HepG2 (cell line): ENCODE measurements at regions not wholly inside any gene's neighbourhood (a gene's known extent, or its start where the extent isn't known, plus 50 kb on each side); places are given as distances from the start of the nearest gene placed in this dataset.

Experiments
- ATAC-seq: fragments of 200-7000 bp; cut with Tn5 transposase; 3 replicates; pipeline ENCODE4 v1.9.1; 2020; ENCODE audit warnings: mild to moderate bottlenecking, moderate library complexity
- BruUV-seq: library from RNA; stranded (reverse); fragments of 400-500 nt; replicated peaks from 2 replicates; lab custom pipeline; 2021; lab: Mats Ljungman, UMichigan
- CTCF ChIA-PET: fragments of 300-600 bp; formaldehyde crosslinking; extraction: SDS; loops from one replicate; lab custom pipeline; 2021; ENCODE audit warnings: low total read pairs, inconsistent platforms, low intra/inter-chr PET ratio; lab: Yijun Ruan, JAX
- POLR2A ChIA-PET: fragments of 350-600 bp; sonication (Branson Sonifier 250); formaldehyde crosslinking; loops from one replicate; lab custom pipeline; 2020; ENCODE audit warnings: antibody characterized with exemption, inconsistent platforms; lab: Yijun Ruan, JAX
- DNase-seq: peaks from one replicate; pipeline ENCODE4 v3.0.0-alpha.2; 2015; ENCODE audit warnings: low spot score
- FAIRE-seq: peaks from 3 replicates; lab custom pipeline; 2011; peaks lifted over from hg19 to GRCh38; lab: Jason Lieb, UNC
- H2AFZ ChIP-seq: one replicate; pipeline ENCODE4 v1.6.1; 2011; ENCODE audit warnings: low read length, inconsistent platforms
- H3K27ac ChIP-seq: fragments of 300-600 bp; 3 replicates; pipeline ENCODE4 v1.8.0; 2011; ENCODE audit warnings: mixed run types, mild to moderate bottlenecking, mixed read lengths, low read length, inconsistent platforms; ENCODE audit not compliant: insufficient read depth; ENCODE audit errors: extremely low read length
- H3K27me3 ChIP-seq, 2 experiments: fragments of 200-600 bp in 1 of 2; 2 replicates in 1 of 2; 3 replicates in 1 of 2; pipeline versions ENCODE4 v1.6.0 to v1.8.0; 2011; ENCODE audit warnings: low read length in 2 of 2, mild to moderate bottlenecking in 2 of 2, moderate library complexity in 2 of 2, inconsistent platforms in 1 of 2; ENCODE audit not compliant: insufficient read depth in 2 of 2, control insufficient read depth in 1 of 2
- H3K36me3 ChIP-seq, 2 experiments: fragments of 200-600 bp in 1 of 2; replicated peaks in 1 of 2; 2 replicates in 1 of 2; 3 replicates in 1 of 2; pipeline versions ENCODE4 v1.5.1 to v1.8.0; 2011; ENCODE audit warnings: low read length in 2 of 2, inconsistent platforms in 1 of 2; ENCODE audit not compliant: insufficient read depth in 2 of 2, control insufficient read depth in 1 of 2
- H3K4me1 ChIP-seq: 2 replicates; pipeline ENCODE4 v1.5.1; 2012; ENCODE audit warnings: low read length, inconsistent platforms; ENCODE audit not compliant: insufficient read depth
- H3K4me2 ChIP-seq: 2 replicates; pipeline ENCODE4 v1.6.0; 2011; ENCODE audit warnings: low read depth, low read length, inconsistent platforms
- H3K4me3 ChIP-seq, 3 experiments: fragments of 200-600 bp in 1 of 3; sonication (generic), shearing (Covaris generic) in 1 of 3; replicated peaks in 1 of 3; 2 replicates each; pipeline ENCODE4 v1.5.1; 2011 to 2016; ENCODE audit warnings: low read length in 3 of 3, inconsistent platforms in 2 of 3, low read depth in 2 of 3, mild to moderate bottlenecking in 2 of 3, control low read depth in 1 of 3, mixed read lengths in 1 of 3; ENCODE audit not compliant: insufficient read depth in 1 of 3
- H3K79me2 ChIP-seq: one replicate; pipeline ENCODE4 v1.6.1; 2011; ENCODE audit warnings: low read length, inconsistent platforms; ENCODE audit not compliant: insufficient read depth
- H3K9ac ChIP-seq: 2 replicates; pipeline ENCODE4 v1.6.0; 2011; ENCODE audit warnings: mild to moderate bottlenecking, low read depth, low read length, inconsistent platforms; ENCODE audit not compliant: insufficient read depth
- H3K9me3 ChIP-seq: 2 replicates; pipeline ENCODE4 v1.5.1; 2012; ENCODE audit warnings: mild to moderate bottlenecking, low read length
- H4K20me1 ChIP-seq: 2 replicates; pipeline ENCODE4 v1.6.0; 2011; ENCODE audit warnings: inconsistent platforms, mild to moderate bottlenecking, low read length, moderate library complexity; ENCODE audit not compliant: insufficient read depth
- ATRX ChIP-seq: sonication (generic); formaldehyde crosslinking; IDR thresholded peaks from 2 replicates; pipeline ENCODE4 v1.4.0; 2020; ENCODE audit warnings: missing genetic modification reagents, borderline replicate concordance
- KLF13 ChIP-seq: sonication (generic); formaldehyde crosslinking; IDR thresholded peaks from 2 replicates; pipeline ENCODE4 v1.4.0; 2020; ENCODE audit warnings: mild to moderate bottlenecking, missing genetic modification reagents
- KMT2A ChIP-seq: sonication (generic); formaldehyde crosslinking; IDR thresholded peaks from 2 replicates; pipeline ENCODE4 v1.4.0; 2020; ENCODE audit warnings: missing genetic modification reagents
- MBNL3 ChIP-seq: fragments of 250-450 bp; sonication (Bioruptor Pico); conservative IDR thresholded peaks from 2 replicates; pipeline ENCODE4 v1.8.0; 2022; ENCODE audit warnings: mild to moderate bottlenecking, inconsistent platforms
- PAWR ChIP-seq: sonication (generic); formaldehyde crosslinking; IDR thresholded peaks from 2 replicates; pipeline ENCODE4 v1.4.0; 2020; ENCODE audit warnings: missing genetic modification reagents, mild to moderate bottlenecking, borderline replicate concordance
- WIZ ChIP-seq: sonication (generic); formaldehyde crosslinking; IDR thresholded peaks from 2 replicates; pipeline ENCODE4 v1.5.1; 2020; ENCODE audit warnings: mild to moderate bottlenecking, missing genetic modification reagents
- ZNF235 ChIP-seq: sonication (generic); formaldehyde crosslinking; IDR thresholded peaks from 2 replicates; pipeline ENCODE4 v1.8.1; 2023; ENCODE audit warnings: mild to moderate bottlenecking, missing genetic modification reagents, borderline replicate concordance
- ZNF282 ChIP-seq: fragments of 450-650 bp; IDR thresholded peaks from 2 replicates; pipeline ENCODE4 v1.6.1; 2018; ENCODE audit not compliant: partially characterized antibody
- ZNF350 ChIP-seq: sonication (generic); formaldehyde crosslinking; IDR thresholded peaks from 2 replicates; pipeline ENCODE4 v1.4.0; 2020; ENCODE audit warnings: mild to moderate bottlenecking, low read depth, missing genetic modification reagents, borderline replicate concordance
- ZNF724P ChIP-seq: sonication (generic); formaldehyde crosslinking; IDR thresholded peaks from 2 replicates; pipeline ENCODE4 v1.8.0; 2022; ENCODE audit warnings: missing genetic modification reagents, borderline replicate concordance
- ZNF841 ChIP-seq: sonication (generic); formaldehyde crosslinking; IDR thresholded peaks from 2 replicates; pipeline ENCODE4 v1.8.1; 2023; ENCODE audit warnings: missing genetic modification reagents, borderline replicate concordance
- WGBS: methylation state at CpG from one replicate; pipeline ENCODE4 v1.1.6; 2017; ENCODE audit warnings: low lambda C conversion rate; 5-methylcytosine and 5-hydroxymethylcytosine counted together
- in situ Hi-C: cut with HindIII; loops from 2 replicates; pipeline ENCODE4 v1.10.0; 2017; ENCODE audit warnings: low pct_unique_long_range_greater_than_20kb; ENCODE audit not compliant: extremely low pct_ligation_motif_present
- intact Hi-C: fragments of 100-400 bp; cut with micrococcal nuclease; formaldehyde crosslinking; loops from one replicate; pipeline ENCODE4 v1.10.0; 2022; ENCODE audit not compliant: unreplicated experiment

DNA sequence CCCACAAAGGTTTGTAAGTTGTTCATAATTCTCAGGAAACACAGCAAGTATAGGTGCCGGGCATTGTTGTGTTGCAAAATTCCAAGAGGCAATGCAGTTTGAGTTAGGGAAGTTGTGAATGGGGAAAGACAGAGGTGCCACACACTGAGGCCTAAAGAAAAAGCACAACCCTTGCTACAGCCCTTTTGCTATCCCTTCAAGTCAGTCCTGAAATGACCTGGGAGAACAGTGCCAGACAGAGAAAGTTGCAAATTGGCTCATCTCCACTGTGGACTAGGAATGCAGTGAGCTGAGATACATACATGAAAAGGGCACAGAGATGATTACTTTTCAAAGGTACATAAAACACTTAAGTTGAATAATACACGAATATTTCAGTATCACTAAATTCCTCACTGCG lies 213.3 kb upstream of the TMTC1 start:
- in situ Hi-C loops (no loop called here), intact Hi-C loops (no loop called here)
- H3K27me3 ChIP-seq: no peaks in the 10 kb centered on the region
- no peaks in the 10 kb centered on the region for H4K20me1 ChIP-seq
- no peak overlapping the region for H3K4me2 ChIP-seq
- CTCF ChIA-PET: no interaction called here
- H3K9ac ChIP-seq: no peak overlapping the region
- DNase-seq (no peak), ATAC-seq (no peak), FAIRE-seq (no peak)
- no peaks in the 10 kb centered on the region for H3K79me2 ChIP-seq
- H2AFZ ChIP-seq: no peak overlapping the region
- POLR2A ChIA-PET: no interaction called here
- BruUV-seq: no TSS peak
- H3K27ac ChIP-seq: no peak overlapping the region
- no peaks in the 10 kb centered on the region for H3K36me3 ChIP-seq
- WGBS: 12% methylated on average over 3 of the region's 3 CpGs
- no peak overlapping the region for H3K4me3 ChIP-seq
- TF ChIP-seq MBNL3 (CRISPR knock-in tag) (no peak), ZNF350 (CRISPR knock-in tag) (no peak), ZNF235 (CRISPR knock-in tag) (no peak), ZNF724P (CRISPR knock-in tag) (no peak), PAWR (CRISPR knock-in tag) (no peak)
- no peaks in the 10 kb centered on the region for H3K4me1 ChIP-seq
- H3K9me3 ChIP-seq: no peaks in the 10 kb centered on the region

DNA sequence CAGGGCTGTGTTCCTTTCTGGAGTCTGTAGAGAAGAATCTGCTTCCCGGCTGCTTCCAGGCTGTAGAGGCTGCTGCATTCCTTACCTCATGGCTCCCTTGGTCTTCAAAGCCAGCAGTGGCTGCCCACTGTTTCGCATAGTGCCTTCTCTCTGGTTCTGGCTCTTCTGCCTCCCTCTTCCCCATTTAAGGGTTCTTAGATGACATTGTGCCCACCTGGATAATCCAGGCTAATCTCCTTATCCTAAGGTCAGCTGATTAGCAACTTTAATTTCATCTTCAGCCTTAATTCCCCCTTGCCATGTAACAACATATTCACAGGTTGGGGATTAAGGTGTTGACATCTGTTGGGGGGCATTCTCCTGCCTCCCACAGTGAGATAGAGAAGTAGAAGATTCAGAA lies 208.6 kb upstream of the TMTC1 start:
- no peak for ATAC-seq

More for the DNA sequence above, 208.6 kb upstream of the TMTC1 start:
- Histone ChIP-seq H3K36me3 (no peaks in the 10 kb centered on the region), H3K4me1 (no peaks in the 10 kb centered on the region), H2AFZ (no peak overlapping the region), H3K9ac (no peak overlapping the region), H4K20me1 (no peaks in the 10 kb centered on the region), H3K27ac (no peak overlapping the region), H3K4me3 (no peak overlapping the region), H3K9me3 (no peaks in the 10 kb centered on the region), H3K4me2 (no peak overlapping the region), H3K27me3 (no peaks in the 10 kb centered on the region), H3K79me2 (no peaks in the 10 kb centered on the region)
- POLR2A ChIA-PET: no interaction called here
- CTCF ChIA-PET: no interaction called here
- intact Hi-C loops: no loop called here
- DNase-seq (no peak), FAIRE-seq (no peak)
- in situ Hi-C loops: no loop called here
- no peak for TF ChIP-seq WIZ
- no peak for TF ChIP-seq KLF13 (CRISPR knock-in tag)
- no peak for TF ChIP-seq ATRX
- no peak for TF ChIP-seq ZNF282
- no peak for TF ChIP-seq KMT2A (CRISPR knock-in tag)
- TF ChIP-seq ZNF841 (CRISPR knock-in tag): no peak
- BruUV-seq: no TSS peak
- no CpG with 5 or more reads among the region's 2 CpGs for WGBS
